ENCODE measurements at regions not wholly inside any gene's neighbourhood (a gene's known extent, or its start where the extent isn't known, plus 50 kb on each side); places are given as distances from the start of the nearest gene placed in this dataset.

DNA sequence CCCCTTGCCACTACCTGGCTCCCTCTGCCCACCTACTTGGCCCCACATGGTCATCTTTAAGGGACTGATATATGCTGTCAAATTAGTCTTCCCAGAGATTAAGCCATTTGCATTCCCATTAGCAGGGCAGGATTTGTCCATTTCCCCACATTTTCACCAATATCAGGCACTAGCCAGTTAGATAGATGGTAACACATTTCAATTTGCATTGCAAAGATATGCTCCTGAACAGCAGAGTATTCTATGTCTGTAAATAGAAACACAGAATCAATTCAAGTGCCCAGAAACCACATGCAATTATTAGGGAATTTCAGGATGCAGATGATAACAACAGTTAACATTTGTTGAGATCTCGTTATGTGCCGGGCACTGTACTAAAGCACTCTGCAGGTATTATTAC is 92.6 kb upstream of the IL12B start:
- no peak for DNase-seq

DNA sequence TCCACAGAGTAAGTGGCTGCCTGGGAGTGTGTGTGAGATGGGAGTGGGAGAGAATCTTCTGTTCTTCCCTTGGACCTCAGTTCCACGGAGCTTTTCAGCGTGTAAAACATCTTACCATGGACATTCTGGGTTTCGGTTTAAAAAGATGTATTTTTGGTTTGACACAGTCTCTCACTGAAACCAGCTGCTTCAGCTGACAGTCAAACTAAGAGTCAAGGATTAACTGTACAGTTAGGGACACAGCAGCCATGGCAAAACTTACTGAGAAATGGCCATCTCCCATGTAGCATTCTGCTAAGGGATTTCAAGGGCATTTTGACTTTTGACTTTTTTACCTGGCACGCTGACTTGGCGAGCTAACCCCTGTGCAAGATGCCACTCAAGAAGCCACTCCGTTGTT is 93.8 kb upstream of the IL12B start:
- DNase-seq: no peak

DNA sequence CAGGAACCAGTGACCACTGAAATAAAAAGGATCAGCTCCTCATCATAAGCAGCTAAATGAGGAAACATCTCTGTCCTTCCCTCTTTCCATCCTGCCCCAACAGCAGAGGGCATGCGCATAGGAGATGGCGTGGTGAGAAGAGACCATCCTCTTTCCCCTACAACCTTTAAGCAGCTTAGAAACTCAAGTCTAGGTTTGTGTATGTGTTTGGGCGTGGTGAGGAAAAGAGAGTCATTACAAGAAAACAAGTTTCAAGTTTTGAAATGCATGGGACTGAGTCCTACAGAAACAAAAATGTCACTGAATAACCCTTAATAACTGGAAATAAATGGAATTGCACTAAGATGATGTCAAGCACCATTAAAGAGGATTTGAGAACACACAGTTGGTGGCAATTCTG is 96.4 kb upstream of the IL12B start:
- DNase-seq: no peak

DNA sequence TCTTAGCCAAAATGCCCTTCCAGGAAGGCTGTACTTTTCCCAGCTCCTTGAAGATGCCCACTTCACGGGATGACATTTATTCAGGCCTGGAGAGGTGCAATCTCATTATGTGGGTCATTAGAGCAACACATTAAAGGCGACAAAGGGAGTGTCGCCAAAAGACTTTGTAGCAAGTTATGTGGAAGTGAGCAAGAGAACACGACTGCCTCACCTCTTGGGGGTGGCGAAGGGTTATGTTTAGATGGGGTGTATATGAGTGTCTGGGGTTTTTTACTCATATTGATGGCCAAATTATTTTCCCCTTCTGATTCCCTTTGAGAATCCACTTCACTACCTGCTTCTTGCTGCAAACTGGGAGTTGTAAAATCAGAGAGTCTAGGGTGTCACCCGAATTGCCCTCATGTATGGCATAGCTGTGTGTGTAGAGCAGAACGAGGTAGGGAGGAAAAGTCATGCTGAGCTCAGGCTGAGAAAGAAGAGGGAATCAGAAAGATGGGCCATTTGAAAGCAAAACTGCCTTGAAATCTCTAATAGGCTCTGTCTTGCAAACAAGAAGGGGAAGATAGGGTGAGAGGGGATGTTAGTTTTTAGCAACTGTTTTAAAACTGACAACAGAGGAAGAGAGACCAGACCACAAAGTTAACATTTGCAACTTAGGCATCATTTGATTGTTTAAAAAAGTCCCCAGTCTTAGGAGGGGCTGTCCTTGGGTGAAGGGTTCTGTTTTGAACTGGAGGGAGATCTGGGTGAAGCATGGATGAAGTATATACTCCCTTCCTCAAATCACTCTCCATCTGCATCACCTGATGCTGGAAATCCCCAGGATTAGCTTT is 97.1 kb upstream of the IL12B start:
- no peak for DNase-seq

DNA sequence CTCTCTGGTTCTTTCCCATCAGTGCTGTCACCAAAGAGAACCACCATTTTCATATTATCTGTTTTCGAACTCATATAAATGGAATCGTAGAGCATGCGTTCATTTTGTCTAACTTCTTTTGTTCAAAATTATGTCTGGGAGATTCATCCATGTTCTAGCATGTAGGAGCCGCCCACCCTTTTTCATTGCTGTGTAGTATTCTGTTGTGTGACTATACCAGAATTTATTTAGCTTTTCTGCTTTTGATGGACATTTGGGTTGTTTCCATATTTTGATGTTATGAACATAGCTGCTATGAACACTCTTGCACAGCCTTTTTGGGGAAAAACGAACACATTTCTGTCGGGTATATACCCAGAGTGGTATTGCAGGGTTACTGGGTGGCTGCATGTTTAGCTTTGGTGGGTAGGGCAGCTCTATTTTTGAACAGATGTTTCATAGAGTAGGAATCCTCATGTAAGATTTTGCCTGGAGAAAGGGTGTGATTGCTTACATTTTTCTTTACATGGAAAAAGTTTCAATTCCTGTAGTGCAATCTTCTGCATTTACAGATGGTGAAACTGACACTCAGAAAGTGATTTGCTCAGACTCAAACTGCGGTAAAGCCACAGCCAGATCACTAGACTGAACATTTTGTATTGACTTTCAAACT is 100.2 kb upstream of the IL12B start:
- DNase-seq: no peak

DNA sequence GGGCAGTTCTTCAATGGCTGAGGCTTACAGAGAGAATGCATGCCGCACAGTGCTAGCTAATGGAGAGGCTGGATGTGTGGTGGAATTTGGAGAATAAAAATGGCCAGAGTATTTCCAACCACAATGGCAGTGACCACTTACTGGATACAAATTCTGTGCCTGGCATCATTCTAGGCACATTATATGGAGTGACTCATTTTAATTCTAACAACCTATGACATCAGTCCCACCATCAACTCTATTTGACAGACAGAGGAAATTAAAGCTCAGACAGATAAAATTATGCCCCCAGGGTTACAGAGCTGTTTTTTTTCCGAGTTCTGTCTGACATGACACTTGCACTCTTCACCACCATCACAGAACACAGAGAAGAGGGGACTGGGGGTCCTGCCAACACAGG is 105.6 kb upstream of the IL12B start:
- no peak for DNase-seq

DNA sequence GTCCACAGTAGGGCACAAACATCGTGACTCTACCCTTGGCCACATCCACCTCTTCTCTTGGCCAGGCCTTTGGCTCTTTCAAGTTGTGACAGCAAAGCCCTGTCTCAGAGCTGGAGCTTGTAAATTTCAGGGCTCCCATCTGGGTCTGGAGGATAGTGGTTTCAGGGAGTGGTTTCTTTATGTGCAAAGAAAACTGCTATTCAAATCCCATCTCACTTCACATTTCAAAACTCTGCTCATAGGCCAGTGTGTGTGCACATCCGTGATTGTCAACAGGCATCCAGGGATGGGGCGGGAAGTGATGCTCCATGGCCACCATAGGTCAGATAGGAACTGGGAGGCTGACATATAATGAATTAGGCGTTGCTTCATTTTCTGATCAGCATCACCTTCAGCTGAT is 107.8 kb upstream of the IL12B start:
- DNase-seq: no peak

DNA sequence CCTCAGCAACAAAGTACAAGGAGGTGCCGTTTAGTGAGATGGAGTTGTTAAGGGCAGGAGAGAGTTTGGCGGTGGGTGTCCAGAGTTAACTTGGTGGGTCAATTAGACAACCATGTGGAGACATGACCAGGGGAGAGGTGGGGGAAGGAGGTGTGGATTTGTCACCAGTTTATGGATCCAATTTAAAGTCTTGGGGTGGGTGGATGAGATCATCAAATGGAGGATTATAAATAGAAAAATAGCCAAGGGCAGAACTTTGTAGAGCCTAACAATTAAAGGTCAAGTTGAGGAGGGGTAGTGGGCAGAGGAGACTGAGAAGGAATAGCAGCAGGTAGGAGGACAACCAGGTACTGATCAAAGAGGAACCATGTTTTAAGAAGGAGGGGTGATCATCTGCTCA is 108.7 kb upstream of the IL12B start:
- no peak for DNase-seq

DNA sequence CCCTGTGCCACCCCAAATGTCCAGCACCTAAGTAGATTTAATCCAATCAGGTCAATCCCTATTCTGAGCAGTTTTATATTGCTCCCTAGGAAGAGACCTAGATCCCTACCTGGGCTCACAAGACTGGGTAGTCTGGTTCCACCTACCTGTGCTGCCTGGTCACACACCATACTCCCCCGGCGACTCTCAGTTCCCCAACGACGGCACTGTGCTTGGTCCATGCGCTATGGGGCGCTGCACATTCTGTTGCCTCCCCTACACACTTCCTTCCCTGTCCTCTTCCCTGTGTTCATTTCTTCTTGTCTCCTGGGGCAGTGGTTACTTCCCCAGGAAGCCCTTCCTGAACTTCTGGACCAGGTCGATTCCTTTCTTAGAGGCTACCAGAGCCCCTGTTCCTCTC is 109.9 kb upstream of the IL12B start:
- no peak for DNase-seq

DNA sequence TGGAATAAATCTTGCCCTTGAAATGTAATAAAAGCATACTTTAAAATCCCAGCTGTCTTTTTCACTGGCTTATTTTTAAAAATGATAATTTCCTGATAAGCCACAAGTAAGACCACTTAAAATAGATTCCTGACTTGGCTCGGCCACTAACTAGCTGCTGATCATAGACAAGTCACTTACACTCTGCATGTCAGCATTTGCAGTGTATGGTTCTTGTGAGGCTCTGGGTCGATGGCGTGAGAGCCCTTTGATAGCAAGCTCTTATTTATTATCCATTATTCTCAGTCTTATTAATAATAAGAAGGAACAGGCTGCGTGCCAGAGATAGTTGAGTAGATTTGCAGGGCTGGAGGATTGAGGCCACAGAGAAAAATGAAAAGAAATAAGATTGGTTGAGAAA is 110.7 kb upstream of the IL12B start:
- DNase-seq: no peak

DNA sequence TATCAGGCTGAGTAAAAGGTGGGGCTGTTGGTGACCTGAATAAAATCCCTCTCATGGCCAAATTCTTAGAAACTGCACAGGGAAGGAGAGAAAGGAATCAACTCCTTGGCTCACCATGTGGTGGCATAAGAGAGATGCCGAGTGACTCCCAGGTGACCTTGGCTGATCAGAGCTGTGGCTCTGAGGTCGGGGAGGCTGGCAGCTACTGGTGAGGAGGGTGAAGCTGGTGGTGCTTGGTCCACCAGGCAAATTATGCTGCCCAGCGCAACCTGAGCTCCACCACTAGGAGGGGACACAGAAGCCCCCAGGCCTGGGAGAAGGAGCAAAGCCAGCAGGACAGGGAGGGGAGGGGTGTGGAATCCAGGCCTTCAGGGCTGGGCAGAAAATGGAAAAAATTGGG is 111.2 kb upstream of the IL12B start:
- DNase-seq: no peak

DNA sequence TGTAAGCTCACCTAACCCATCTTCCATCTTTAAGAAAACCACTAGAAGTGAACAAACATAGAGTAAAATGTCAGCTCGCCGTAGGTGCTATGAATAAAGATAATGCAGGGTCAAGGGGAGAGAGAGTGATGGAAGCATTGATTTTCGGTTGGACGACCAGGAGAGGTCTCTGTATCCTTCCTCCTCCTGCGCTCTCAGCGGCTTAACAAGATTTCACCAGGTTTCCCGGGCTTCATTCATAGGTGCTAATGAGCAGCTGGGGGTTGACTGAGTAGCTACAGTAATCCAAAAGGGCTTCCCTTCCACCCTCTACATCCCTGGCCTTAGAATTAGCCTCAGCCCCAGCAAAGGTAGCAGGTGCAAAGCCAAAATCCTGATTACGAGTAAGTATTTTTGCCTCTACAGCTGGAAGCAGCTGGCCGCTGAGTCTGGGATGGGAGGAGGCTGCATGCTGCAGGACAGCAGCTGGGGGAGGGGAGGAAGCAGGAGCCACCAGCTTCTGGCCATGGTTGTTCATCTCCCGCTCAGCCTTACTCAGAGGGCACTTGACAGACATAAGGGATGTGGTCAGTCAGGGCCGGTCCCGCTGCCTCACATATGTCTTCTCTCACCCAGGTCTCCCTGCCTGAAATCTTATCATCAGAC is 112.0 kb upstream of the IL12B start:
- DNase-seq: no peak

DNA sequence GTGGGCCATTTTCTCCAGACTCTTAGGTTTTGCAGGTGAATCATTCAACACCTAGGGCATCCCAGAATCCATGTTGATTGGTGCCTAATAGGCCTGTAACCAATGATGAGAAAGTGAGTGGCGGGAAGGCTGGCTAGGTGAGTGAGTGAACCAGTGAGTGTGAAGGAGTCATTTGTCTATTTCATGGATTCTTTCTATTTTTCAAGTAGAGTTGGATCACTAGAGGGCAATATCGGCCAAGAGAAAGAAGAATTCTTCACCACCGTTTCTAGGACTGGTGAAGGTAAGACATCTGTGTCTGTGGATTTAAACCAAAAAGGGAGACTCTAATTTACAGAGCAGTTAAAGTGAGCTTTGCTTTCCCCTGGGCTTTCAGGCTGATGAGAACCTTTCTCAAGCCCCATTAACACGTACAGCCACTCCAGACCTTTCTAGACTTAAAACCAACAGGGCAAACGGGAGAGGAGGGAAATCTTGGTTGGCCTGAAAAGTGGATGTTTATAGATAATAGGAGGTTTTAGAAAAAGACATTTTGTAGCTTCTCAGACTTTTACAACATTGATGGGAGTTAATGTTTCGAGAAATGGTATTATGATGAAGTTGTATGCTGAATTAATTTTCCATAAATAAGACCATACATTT is 114.3 kb upstream of the IL12B start:
- peak; percentile 39 for DNase-seq

DNA sequence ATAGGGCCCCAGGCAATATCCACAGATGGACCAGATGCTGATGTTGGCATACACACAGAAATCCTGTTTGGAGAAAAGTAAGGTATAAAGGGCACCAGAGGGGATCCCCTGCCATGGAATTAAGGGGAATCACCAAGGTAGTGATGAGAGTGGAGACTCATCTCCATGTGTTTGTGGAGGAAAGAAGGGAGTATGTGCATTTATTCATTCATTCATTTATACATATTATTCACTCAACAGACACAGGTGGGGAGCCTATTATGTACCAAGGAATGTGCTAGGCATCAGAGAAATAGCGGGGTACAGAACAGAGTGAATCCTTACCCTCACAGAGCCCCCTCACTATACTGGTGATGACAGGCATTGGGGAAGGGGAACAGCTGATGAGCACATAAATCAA is 116.8 kb upstream of the IL12B start:
- no peak for DNase-seq

DNA sequence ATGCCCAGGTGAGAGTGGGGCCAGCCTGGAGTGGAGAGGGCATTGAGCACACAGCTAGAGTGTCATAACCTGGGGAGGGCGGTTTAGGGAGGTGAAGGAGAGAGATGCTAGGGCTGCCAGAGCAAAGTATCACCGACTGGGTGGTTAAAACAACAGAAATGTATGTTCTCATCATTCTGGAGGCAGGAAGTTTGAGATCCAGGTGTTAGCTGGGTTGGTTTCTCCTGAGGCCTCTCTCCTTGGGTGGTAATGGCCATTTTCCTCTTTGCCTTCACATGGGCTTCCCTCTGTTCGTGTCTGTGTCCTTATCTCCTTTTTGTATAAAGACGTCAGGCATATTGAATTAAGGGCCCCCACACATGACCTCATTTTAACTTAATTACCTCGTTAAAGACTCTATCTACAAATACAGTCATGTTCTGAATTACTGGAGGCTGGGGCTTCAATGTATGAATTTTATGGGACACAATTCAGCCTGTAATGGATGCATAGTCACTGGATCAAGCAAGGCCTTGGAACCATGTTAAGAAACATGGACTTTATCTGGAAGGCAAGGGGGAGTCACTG is 118.6 kb upstream of the IL12B start:
- DNase-seq: no peak

DNA sequence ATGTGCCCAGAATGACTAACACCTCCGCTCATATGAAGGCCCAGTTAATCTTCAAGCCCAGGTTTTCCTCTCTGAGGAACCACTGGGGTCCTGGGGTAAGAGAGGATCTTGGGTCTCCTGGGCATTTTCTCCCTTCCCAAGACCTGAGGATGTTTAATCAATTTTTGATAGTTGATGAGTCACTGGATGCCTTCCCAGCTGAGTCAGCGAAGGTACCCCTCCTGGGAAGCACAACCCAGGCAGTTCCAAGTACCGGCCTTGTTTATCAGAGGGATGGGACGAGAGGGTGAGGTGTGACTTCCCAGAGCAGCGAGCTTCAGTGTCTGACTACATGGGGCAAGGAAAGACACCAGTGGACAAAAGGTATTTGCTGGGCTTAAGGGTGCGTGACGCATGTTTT is 119.6 kb upstream of the IL12B start:
- DNase-seq: no peak

DNA sequence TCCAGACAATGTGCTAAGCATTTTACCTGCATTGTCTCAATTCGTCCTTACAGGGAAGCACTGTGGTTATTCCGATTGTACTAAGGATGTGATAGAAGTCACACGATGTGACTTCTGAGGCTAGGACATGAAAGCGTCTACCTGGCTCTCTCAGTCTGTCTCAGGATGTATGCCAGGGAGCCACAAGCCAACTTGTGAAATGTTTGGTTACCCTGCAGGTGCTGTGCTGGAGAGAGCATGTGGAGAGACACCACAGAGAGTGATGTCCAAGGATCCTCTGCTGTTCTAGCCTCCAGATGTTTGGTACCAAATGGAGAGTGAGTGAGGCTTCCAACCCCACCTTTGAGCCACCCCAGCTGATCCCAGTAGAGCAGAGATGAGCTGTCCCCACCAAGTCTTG is 120.1 kb upstream of the IL12B start:
- no peak for DNase-seq

DNA sequence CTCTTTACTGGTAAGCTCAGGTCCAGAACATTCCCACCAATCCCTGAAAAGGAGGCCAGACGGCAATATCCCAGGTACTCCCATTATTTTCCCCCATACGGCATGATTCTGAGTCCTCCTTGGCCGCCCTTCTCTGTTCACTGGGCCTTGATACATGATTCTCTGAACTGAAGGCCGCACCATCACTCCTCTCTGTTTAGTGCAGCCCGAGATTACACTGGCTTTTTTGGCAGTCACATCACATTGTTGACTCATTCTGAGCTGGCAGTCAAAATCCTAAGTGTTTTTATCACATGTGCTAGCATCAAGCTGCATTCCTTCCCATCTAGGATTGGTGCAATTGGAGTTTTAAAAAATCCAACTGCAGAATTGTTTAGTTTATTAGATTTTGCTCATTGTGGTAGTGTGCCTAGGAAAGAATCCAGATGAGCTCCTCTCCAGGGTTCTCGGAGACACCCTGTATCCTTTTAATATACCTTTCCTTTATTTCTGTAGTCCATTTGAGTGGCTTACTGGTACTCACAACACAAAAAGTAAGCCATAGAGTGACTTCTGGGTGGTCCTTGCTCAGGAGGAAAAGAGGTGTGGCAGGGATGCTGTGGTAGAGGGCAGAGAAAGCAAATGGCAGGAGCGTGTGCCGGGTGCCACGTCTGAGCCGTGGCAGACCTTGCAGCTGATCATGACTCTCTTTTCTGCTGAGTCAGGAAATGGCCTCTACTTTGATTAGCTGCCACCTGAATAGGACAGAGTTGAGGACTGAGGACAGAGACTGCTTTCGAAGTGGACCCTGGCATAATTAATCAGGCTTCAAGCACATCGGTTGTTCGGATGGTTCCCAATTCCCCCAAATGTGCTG is 121.1 kb upstream of the IL12B start:
- DNase-seq: no peak

DNA sequence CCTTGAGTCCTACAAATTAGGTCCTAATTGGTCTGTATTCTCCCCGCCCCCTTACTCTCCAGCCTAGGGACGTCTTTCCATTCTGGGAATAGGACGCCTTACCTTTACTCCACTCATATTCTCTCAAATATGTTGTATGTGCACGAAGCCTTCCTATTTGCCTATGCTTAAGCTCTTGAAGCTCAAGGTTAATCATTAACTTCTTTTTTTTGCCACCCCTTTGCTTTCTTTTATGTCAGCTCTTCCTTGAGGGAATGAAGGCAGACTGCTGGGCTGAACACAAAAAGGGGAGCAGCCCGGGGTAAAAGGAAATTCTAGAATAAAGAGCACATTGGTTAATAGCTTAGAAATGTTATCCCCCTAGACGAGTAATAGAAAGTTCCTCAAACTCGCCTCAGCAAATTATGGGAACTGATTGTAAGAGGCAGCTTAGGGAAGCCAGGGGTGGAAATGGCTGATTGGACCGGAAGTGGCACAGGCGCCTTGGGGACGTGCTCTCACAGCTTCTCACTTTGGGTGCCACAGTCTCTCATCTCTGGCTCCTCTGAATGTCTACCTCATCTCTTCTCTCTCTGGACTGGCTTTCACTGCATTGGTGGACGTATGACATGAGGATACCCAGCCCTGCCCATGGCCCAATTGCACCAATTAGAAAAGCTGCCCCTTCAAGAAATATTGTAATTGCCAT is 122.3 kb upstream of the IL12B start:
- DNase-seq: no peak

DNA sequence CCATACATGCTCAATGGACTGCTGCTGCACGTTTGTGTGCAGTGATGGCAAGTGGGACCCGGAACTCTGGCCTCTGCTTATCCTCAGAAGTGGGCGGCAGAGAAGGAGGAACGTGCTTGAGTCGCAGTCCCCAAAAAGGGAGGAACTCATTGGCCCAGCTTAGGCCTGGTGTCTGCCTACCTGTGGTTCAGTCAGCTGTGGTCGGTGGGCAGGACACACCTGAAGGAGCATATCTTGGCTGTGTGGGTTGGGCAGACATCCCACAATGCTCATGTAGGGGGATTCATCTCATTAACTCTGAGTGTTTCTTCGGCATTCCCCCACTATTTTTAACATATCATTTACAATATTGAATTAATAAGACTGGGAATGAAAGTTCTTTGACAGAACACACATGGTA is 122.9 kb upstream of the IL12B start:
- DNase-seq: no peak

DNA sequence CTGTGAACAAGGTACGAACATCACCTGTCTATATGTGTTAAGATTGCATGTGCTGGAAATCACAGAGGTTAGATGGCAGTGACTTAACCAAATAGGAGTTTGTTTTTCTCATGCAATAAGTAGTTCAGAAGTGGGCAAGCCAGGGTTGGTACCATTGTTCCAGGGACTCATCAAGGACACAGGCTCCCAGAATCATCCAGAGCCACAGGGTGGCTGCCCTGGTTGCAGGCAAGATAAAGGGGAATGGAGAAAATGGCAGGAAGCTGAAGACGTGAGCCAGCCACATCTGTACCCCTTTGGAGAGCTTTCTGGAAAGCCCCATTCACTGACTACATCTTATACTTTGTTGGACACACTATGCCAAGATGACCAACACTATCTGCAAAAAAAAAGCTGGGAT is 126.0 kb upstream of the IL12B start:
- no peak for DNase-seq

All from NCI-H2171 treated with DMSO at 0.1 percent for 48 hours (cell line).